ENCODE measurements at regions not wholly inside any gene's neighbourhood (a gene's known extent, or its start where the extent isn't known, plus 50 kb on each side); places are given as distances from the start of the nearest gene placed in this dataset.

GRCh38 chr10:43980715-43981114, 332.0 kb upstream of the ZNF32 start:
- TF ChIP-seq CTCF (IDR thresholded peaks at IDR 0.05) = no peak
- no peaks in the 10 kb centered on the region for H3K36me3 Mint-ChIP-seq (ENCODE audit: low read depth)
- no peak overlapping the region for H3K4me3 Mint-ChIP-seq
- no peak overlapping the region for H3K27ac Mint-ChIP-seq
- H3K9me3 Mint-ChIP-seq = peaks cover 4% of the 10 kb centered on the region
- intact Hi-C loops (cut with micrococcal nuclease) = no loop called here
- POLR2A ChIA-PET = no interaction called here
- DNase-seq = no peak
- H3K4me1 Mint-ChIP-seq = no peaks in the 10 kb centered on the region
- CTCF ChIA-PET = no interaction called here
- ATAC-seq (ENCODE audit: low read depth) = no peak
- no peaks in the 10 kb centered on the region for H3K27me3 Mint-ChIP-seq

DNA sequence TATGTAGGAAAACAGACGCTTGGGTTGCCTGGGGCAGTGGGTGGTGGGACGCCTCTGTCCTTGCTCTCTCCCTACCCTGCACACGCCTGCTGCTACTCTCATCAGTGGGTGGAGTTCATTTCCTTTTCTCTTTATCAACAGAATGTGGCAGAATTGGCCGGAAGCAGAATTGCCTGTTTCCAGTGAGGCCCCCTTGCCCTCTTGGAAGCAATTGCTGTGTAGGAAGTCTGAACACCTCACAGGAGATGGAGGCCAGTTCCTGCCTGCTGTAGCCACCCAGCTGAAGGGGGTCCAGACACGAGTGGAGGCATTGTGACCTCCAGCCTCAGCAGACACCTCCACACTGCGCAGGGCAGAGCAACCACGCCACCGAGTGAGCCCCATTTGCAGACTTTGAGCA, 331.6 kb upstream of the ZNF32 start:
- H3K36me3 Mint-ChIP-seq (ENCODE audit: low read depth) = no peaks in the 10 kb centered on the region
- intact Hi-C loops (cut with micrococcal nuclease) = no loop called here
- H3K4me1 Mint-ChIP-seq = no peaks in the 10 kb centered on the region
- H3K4me3 Mint-ChIP-seq = no peak overlapping the region
- ATAC-seq (ENCODE audit: low read depth) = no peak
- no peak overlapping the region for H3K27ac Mint-ChIP-seq
- no peaks in the 10 kb centered on the region for H3K27me3 Mint-ChIP-seq
- POLR2A ChIA-PET = no interaction called here
- H3K9me3 Mint-ChIP-seq = peaks cover 4% of the 10 kb centered on the region
- TF ChIP-seq CTCF (IDR thresholded peaks at IDR 0.05) = no peak
- CTCF ChIA-PET = no interaction called here
- no peak for DNase-seq

DNA sequence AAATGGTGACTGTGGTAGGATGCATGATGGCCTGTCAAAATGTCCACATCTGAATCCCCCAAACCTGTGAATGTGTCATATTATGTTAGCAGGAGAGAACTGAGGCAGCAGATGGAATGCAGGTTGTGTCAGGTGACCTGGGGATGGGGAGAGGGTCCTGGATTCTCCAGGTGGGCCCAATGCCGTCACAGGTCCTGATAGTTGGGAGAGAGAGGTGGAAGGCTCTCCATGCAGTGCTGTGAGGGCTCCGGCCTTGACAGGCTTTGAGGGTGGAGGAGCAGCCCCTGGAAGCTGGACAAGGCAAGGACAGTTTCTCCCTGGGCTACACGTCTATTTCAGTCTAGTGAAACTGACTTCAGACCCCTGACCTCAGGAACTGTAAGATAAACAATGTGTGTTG, 330.9 kb upstream of the ZNF32 start:
- Mint-ChIP-seq H3K27me3 (no peaks in the 10 kb centered on the region), H3K9me3 (peaks cover 4% of the 10 kb centered on the region), H3K27ac (no peak overlapping the region), H3K36me3 (ENCODE audit: low read depth) (no peaks in the 10 kb centered on the region), H3K4me3 (no peak overlapping the region), H3K4me1 (no peaks in the 10 kb centered on the region)
- CTCF ChIA-PET = no interaction called here
- no peak for ATAC-seq (ENCODE audit: low read depth)
- no peak for TF ChIP-seq CTCF (IDR thresholded peaks at IDR 0.05)
- POLR2A ChIA-PET = no interaction called here
- intact Hi-C loops (cut with micrococcal nuclease) = no loop called here
- DNase-seq = no peak

- H3K27me3 Mint-ChIP-seq = no peaks in the 10 kb centered on the region
- POLR2A ChIA-PET = no interaction called here
- H3K4me3 Mint-ChIP-seq = no peak overlapping the region
- ATAC-seq (ENCODE audit: low read depth) (no peak), DNase-seq (no peak)
- CTCF ChIA-PET = no interaction called here
- no peak for TF ChIP-seq CTCF (IDR thresholded peaks at IDR 0.05)
- H3K27ac Mint-ChIP-seq = no peak overlapping the region
- no peaks in the 10 kb centered on the region for H3K4me1 Mint-ChIP-seq
- intact Hi-C loops (cut with micrococcal nuclease) = no loop called here
- peaks cover 4% of the 10 kb centered on the region for H3K9me3 Mint-ChIP-seq
- H3K36me3 Mint-ChIP-seq (ENCODE audit: low read depth) = no peaks in the 10 kb centered on the region
Observed at GRCh38 chr10:43978936-43979335, 330.3 kb upstream of the ZNF32 start.

- Mint-ChIP-seq H3K27me3 (no peaks in the 10 kb centered on the region), H3K9me3 (peaks cover 3% of the 10 kb centered on the region), H3K4me3 (no peak overlapping the region), H3K4me1 (no peaks in the 10 kb centered on the region), H3K36me3 (ENCODE audit: low read depth) (no peaks in the 10 kb centered on the region), H3K27ac (no peak overlapping the region)
- intact Hi-C loops (cut with micrococcal nuclease) = no loop called here
- ATAC-seq (ENCODE audit: low read depth) = no peak
- POLR2A ChIA-PET = no interaction called here
- TF ChIP-seq CTCF (IDR thresholded peaks at IDR 0.05) = no peak
- no peak for DNase-seq
- CTCF ChIA-PET = no interaction called here
Observed at GRCh38 chr10:43978091-43978490, 329.4 kb upstream of the ZNF32 start.
